Kidney epithelial cell (primary cell): ENCODE measurements at regions not wholly inside any gene's neighbourhood (a gene's known extent, or its start where the extent isn't known, plus 50 kb on each side); places are given as distances from the start of the nearest gene placed in this dataset.

Experiments used
- DNase-seq: peaks from one replicate; pipeline ENCODE4 v3.0.0-alpha.2; 2010; ENCODE audit warnings: low read depth
- H3K27me3 ChIP-seq: 2 replicates; pipeline ENCODE4 v1.6.0; 2011; ENCODE audit warnings: low read length; ENCODE audit not compliant: control insufficient read depth, insufficient read depth
- H3K36me3 ChIP-seq: 2 replicates; pipeline ENCODE4 v1.5.1; 2011; ENCODE audit warnings: low read length; ENCODE audit not compliant: control insufficient read depth, insufficient read depth
- H3K4me3 ChIP-seq: 2 replicates; pipeline ENCODE4 v1.5.1; 2011; ENCODE audit warnings: low read depth, mild to moderate bottlenecking, control low read depth, low read length
- TF ChIP-seq, protein P1 (sequence below): IDR thresholded peaks from 2 replicates; pipeline ENCODE4 v1.5.1; 2011; ENCODE audit warnings: mild to moderate bottlenecking, moderate library complexity, low read length, control low read depth, inconsistent platforms; ENCODE audit not compliant: insufficient read depth, poor library complexity, severe bottlenecking

DNA sequence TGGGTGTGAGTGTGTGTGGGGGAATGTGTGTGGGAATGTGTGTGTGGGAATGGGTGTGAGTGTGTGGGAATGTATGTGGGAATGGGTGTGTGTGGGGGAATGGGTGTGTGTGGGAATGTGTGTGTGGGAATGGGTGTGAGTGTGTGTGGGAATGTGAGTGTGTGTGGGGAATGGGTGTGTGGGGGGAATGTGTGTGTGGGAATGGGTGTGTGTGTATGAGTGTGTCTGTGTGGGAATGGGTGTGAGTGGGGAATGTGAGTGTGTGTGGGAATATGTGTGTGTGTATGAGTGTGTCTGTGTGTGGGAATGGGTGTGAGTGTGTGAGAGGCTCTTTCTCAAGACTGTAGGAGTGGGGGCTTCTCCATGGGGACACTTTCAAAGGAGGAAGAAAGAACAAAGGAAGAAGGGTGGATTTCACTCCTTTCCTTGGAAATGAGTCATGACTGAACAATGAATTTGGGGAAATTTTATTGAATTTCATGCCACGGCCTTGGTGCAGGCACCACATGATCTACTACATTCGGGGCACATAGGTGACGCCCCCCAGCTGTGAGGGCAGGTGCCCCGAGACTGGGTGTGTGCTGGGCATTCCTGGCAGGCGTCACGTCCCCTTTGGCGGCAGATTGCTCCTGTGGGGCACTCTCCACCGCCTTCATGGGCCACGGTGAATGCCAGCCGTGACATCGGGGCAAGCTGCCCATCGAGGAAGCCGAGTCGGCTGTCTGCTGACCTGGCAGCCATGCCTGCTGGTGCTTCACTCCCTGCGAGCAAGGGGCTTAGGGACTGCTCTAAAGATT, 88.8 kb upstream of the INSIG1 start:
- Histone ChIP-seq H3K36me3 (no peaks in the 10 kb centered on the region), H3K4me3 (no peak overlapping the region), H3K27me3 (no peaks in the 10 kb centered on the region)
- TF ChIP-seq, protein P1, sequence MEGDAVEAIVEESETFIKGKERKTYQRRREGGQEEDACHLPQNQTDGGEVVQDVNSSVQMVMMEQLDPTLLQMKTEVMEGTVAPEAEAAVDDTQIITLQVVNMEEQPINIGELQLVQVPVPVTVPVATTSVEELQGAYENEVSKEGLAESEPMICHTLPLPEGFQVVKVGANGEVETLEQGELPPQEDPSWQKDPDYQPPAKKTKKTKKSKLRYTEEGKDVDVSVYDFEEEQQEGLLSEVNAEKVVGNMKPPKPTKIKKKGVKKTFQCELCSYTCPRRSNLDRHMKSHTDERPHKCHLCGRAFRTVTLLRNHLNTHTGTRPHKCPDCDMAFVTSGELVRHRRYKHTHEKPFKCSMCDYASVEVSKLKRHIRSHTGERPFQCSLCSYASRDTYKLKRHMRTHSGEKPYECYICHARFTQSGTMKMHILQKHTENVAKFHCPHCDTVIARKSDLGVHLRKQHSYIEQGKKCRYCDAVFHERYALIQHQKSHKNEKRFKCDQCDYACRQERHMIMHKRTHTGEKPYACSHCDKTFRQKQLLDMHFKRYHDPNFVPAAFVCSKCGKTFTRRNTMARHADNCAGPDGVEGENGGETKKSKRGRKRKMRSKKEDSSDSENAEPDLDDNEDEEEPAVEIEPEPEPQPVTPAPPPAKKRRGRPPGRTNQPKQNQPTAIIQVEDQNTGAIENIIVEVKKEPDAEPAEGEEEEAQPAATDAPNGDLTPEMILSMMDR = no peak
- DNase-seq = no peak

GRCh38 chr7:155209478-155210319, 88.0 kb upstream of the INSIG1 start:
- Histone ChIP-seq H3K36me3 (no peaks in the 10 kb centered on the region), H3K4me3 (no peak overlapping the region), H3K27me3 (no peaks in the 10 kb centered on the region)
- no peak for DNase-seq
- TF ChIP-seq, protein P1 = no peak

GRCh38 chr7:155210356-155210755, 87.3 kb upstream of the INSIG1 start:
- Histone ChIP-seq H3K36me3 (no peaks in the 10 kb centered on the region), H3K27me3 (no peaks in the 10 kb centered on the region), H3K4me3 (no peak overlapping the region)
- TF ChIP-seq, protein P1 = peak; percentile 28
- DNase-seq = no peak

DNA sequence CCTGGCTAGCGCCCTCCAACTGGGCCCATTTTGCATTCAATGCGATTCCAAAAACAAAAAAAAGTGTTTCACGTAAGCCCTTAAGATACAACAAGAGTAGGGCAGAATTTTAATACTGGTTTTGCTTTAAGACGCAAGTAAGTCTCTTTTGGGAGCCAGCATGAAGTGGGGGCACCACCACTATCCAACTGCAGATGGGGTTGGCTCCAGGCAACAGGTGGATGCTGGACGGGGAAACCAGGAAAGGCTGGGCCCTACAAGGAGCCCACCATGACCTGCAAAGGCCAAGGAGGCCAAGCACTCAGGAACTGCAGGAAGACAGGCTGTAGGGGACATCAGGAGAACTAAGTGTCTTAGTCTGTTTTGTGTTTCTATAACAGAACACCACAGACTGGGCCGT, 86.5 kb upstream of the INSIG1 start:
- H3K36me3 ChIP-seq = no peaks in the 10 kb centered on the region
- TF ChIP-seq, protein P1 = no peak
- no peak for DNase-seq
- no peaks in the 10 kb centered on the region for H3K27me3 ChIP-seq
- H3K4me3 ChIP-seq = no peak overlapping the region

DNA sequence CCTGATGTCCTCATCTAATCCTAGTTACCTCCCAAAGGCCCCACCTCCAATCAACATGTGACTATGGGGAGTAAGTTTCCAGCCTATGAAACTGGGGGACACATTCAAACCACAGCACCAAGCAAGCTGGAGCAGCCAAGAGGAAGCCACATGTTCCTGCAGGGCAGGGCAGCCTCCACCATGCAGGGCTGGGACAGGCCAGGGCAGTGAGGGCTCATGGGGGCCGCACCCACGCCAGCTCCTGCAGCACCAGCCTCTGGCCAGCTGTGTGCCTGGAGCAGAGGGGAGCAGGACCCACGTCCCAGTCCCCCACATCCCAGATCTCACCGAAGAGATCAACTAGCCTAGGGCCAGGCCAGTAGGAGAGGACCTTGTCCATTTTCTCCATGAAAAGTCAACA, 85.9 kb upstream of the INSIG1 start:
- DNase-seq = no peak
- Histone ChIP-seq H3K4me3 (no peak overlapping the region), H3K27me3 (no peaks in the 10 kb centered on the region), H3K36me3 (no peaks in the 10 kb centered on the region)
- TF ChIP-seq, protein P1 = no peak
